ENCODE measurements at regions not wholly inside any gene's neighbourhood (a gene's known extent, or its start where the extent isn't known, plus 50 kb on each side); places are given as distances from the start of the nearest gene placed in this dataset.
A peak's percentile ranks its signal among the peaks of the same experiment; 100 is the strongest.

DNA sequence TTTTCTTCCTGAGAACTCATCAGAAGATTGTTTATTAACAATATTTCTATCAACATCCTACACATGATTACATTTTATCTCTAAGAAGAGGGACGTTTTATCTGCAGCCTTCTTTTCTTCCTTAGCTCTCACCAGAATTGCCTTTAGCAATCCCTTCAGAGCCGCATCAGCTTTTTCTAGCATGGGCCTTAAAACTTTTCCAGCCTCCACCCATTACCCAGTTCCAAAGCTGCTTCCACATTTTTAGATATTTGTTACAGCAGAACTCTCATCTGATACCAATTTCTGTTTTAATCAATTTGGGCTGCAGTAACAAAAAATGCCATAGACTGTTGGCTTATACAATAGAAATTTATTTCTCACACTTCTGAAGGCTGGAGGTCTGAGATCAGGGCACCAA is 281.5 kb downstream of the THBS2 start:
- DNase-seq (ENCODE audit: low spot score) (no peak), FAIRE-seq (no peak)

DNA sequence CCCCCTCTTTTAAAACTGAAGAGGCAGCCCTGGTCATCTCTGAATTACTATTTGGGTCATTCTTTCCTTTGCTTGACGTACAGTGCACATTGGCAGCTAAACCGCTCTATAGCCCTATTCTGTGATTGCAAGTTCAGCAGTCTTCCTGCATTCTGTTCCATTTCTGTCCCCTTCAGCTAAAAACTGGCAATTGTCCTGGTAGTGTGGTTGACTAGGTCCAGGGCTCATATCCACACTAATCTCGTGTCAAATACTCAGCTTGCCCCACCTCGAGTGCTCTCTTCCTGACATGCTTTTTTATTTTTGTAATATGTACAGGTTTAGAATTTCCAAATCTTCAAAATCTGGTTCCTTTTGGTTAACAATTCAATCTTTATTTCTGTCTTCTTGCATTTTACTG is 282.1 kb downstream of the THBS2 start:
- DNase-seq (ENCODE audit: low spot score) (no peak), FAIRE-seq (no peak)

DNA sequence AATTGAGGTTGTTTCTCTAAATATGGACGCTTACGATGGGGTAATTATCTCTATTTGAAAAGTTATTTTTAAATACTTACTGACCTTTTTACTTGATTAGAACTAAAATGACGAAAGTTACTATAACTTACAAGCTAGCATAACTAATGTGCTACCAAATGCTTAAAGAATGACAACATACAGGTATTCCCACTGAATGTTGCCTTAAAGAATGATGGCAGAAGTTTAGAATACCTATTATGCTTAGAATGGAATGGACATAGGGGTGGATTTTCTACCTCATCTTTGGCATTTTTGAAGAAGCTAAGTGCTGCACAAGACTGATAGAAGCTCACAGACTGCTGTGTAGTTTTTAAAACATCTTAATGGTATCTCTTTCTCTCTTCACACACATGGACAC is 284.8 kb downstream of the THBS2 start:
- FAIRE-seq = no peak
- DNase-seq (ENCODE audit: low spot score) = no peak

DNA sequence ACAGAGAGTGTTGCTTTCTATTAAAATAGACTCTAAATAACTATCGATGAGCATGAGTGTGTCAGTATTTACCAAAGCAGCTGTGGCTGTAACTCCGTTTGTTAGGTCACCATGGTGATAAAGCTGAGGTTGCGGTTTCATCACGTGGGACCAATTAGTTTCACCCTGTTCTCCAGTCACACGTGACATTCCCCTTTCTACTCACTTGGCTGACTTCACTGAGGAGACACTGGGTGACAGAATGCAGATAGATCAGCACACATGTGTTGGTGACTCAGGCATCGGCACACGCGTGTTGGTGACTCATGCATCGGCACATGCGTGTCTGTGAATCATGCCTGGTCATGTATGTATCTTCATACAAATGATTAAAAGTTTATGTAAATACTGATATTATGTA is 285.4 kb downstream of the THBS2 start:
- FAIRE-seq = no peak
- DNase-seq (ENCODE audit: low spot score) = peak; percentile 68

DNA sequence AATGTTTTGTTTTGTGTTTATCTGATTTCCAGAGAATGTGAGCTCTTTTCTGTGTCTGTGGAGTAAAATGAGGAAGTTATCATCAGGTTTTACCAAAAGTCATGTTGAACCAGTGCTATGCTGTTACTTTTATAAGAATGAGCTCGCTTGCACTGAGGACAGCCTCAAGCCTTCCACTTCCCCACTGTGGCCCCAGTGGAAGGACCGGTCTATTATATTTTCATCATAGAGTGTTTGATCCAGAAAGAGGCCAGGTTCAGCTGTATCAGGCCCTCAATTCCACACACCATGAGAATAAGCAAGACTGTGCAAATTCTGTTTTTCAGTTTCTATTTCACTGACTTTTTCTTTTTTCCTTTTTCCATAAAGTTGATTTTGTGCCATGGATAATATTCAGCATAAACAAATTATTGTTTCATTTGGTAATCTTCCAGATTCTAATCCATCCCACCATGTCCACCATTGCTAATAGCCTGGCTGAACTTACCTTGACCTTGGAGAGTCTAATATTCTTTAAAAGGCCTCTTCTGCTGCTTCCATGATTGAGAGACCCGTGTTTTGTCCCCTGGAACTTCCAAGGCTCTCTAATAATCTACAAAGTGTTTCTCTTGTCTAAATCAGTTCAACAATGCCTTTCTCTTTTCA is 286.2 kb downstream of the THBS2 start:
- DNase-seq (ENCODE audit: low spot score) = no peak
- FAIRE-seq = no peak

DNA sequence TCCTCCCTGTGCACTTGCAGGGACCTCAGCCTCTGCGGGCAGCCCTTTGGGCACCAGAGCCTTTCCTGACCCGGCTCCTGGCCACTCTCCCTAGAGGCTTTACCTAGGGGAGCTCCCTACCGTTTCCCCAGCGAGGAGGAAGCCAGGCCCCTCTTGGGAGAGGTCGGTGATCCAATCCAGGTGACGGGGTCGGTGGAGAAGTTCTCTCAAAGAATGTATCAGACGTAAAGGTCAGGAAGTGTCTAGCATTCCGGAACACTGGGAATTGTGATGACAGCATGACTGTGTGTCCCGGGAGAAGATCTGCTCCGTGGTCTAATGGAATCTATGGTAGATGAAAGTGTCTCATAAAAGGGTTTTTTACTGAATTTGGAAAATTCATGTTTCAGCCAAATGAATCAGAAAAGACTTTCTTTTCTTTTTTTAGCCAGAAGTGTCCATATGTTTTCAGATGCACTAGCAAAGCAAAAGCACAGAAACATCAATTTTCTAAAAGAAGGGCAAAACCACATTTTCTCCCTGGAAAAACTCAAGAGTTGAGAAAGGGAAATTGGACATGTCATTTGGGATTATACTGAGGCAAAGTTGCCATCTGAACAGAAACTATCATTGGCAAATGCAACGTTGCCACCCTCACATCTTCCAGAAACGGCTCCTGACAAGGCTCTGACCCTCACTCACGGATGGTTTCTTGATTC is 289.4 kb downstream of the THBS2 start:
- FAIRE-seq (no peak), DNase-seq (ENCODE audit: low spot score) (no peak)

DNA sequence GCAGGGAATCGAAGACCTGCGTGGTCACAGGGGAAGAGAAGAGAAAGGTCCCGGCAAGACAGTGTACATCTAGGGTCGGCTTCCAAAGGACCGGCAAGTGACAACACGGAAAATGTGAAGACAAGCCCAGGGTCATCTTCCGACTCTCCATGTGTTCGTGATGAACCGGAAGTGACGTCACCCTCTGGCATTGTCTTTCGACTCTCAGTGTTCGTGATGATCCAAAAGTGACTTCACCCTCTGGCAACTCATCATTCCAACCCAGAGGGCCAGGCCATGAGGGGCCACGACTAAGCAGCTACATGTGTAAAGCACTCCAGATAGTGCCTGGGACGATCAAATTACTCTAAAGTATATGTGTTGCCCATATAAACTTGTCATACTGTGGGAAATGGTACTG is 290.8 kb downstream of the THBS2 start:
- DNase-seq (ENCODE audit: low spot score) = no peak
- FAIRE-seq = no peak

DNA sequence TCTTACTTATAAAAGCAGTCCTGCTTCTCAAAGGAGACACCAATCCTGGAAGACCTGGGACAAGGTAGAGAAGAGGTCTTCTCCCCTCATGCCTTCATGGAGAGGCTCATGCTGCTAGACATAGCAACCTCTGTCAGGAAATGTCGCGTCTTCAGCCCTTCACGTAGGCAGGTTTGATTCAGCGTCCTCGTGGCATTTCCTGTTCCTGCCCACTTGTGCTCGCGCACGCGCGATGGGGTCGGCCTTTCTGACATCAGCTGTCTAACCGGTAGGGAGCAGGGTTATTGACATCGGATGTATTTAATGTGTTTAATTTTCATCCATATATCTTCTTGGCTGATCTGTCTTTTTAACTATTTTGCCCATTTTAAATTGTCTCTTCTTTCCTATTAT is 292.4 kb downstream of the THBS2 start:
- DNase-seq (ENCODE audit: low spot score) (no peak), FAIRE-seq (no peak)

DNA sequence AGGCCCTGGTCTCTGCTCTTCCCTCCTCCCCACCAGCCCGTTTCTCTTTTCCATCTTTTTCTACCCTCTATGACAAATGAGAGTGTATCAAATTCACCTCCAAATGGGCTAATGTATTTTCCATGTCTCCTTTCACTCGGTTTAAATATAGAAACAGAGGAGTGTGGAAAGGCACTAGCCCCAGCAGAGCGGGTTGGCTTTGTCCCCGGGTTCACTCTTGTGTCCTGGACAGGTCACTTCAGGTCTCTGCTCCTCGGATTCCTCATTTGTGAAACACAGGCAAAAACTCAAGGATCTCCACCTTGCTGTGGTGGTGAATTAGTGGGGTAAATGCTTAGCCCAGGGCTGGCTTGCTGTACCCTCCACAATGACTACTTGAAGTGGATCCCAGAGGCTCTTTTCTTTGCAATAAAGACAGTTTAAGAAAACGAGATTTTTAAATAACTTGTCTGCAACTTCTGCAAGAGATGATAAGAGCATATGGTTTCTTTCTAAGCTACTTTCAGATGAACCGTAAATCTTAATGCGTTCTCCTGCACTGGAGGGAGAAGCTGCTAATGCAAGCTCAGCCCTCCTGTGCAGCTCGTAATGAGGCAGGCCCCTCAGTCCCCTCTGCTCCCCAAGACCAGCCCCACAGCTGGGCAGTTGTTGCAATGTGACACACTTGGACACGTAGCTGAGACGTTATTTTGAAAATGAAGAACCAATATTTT is 292.9 kb downstream of the THBS2 start:
- no peak for FAIRE-seq
- DNase-seq (ENCODE audit: low spot score) = no peak

DNA sequence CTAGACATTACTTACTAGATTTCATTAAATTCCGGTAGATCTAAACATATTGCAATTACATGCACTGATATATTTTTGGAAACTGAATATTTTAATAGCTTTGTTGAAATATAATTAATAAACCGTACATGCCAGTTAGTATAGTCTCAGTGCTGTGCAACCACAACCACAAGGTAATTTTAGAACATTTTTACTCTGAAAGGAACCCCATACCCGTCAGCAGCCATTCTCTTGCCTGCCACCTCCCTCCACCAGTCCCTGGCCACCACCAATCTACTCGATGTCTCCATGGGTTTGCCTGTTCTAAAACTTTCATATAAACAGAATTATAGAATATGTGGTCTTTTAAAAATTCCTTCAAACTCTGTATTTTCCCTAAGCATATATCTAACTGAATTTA is 293.9 kb downstream of the THBS2 start:
- DNase-seq (ENCODE audit: low spot score) (no peak), FAIRE-seq (no peak)

DNA sequence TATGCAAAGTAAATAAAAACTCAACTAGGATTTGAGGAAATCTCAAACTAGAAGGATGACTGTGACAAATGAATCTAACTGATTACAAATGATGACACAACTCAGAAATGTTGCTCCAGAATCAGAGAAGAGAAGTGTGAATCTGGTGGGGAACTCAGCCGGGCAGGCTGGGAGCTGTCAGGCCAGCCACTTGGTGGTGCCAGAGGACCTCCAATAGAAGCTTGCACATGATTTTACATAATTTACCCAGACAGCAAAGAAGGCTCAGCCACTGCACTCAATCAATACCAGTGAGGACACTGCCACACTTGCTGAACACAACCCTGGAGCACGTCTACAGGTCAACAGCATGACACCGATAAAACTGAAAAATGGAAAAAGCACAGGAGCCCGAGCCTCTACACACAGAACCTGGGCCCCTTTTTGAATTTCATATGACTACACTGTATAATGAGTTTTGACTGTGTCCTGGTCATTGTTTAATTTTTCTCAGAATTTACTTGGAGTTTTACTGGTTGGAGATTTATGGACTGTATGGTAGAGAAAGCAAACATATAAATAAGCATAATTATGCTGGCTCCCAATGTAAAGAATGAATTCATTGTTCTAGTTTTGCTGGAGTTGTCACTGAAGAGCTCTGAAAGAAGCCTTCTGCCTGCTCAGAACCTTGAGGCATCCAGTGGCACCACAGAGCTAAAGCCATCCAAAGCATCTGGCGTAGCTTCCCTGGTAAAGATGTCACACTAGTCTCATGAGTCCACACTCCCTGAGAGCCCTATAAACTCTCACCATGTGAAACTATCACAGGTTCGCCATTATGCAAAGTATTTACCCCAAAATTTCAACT is 296.5 kb downstream of the THBS2 start:
- FAIRE-seq (no peak), DNase-seq (ENCODE audit: low spot score) (peak; percentile 22)

DNA sequence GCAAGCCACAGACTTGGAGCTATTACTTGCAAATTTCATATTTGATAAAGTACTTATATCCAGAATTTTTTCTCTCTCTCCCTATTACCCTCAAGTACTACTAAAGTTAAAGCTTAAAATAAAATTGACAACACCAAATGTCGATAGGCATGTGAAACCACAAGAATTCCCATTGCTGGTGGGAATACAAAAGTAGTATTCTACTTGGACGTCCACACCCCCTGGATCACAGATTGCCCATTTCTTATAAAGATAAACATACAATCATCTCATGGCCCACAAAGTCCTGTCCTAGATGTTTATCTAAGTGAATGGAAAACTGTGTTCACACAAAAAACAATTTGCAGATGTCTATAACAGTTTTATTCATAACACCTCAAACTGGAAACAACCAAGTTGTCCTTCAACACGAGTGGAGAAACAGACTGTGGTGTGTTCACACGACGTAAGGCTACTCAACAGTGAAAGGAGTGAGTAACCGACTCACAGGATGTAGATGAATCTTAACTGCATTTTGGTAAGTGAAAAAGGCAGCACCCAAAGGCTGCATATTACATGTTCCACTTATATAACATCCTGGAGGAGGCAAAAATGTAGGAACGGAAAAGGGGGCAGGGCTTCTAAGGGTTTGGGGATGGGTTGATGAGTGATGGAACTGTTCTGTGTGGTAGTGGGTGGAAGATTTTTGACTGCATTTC is 297.4 kb downstream of the THBS2 start:
- no peak for FAIRE-seq
- DNase-seq (ENCODE audit: low spot score) = no peak

DNA sequence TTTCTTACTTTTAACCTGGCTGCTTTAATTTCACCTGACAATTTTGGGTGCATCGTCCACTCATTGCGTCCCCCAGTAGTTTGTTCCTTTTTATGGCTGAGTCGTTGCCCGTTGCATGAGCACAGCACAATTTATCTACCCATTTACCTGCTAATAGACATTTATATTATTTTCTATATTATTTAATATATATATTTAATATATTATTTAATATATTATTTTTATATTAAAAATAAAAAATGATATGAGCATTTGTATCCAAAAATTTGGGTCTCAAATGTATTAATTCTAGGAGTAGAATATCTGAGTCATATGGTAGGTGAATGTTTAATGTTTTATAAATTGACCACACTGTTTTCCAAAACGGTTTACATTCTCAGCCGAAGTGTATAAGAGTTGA is 300.2 kb downstream of the THBS2 start:
- no peak for FAIRE-seq
- DNase-seq (ENCODE audit: low spot score) = no peak

DNA sequence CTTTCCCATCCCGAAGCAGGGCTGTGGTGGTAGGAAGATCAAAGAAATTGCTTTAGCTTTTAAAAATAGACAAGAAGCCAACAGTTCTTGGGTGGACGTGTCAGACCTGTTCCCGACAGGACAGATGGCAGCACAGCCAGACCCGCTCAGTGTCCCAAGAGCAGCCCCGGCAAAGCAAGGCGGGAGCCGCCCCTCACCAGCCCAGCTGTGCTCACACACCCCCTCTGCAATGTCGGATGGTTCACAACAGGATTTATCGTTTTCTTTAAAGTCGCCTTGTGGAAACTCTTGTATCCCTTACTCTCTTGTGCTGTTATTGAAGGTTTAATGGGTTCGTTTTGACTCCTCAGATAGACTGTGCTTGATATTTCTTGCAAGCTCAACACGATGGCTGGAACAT is 302.4 kb downstream of the THBS2 start:
- no peak for DNase-seq (ENCODE audit: low spot score)
- FAIRE-seq = no peak

DNA sequence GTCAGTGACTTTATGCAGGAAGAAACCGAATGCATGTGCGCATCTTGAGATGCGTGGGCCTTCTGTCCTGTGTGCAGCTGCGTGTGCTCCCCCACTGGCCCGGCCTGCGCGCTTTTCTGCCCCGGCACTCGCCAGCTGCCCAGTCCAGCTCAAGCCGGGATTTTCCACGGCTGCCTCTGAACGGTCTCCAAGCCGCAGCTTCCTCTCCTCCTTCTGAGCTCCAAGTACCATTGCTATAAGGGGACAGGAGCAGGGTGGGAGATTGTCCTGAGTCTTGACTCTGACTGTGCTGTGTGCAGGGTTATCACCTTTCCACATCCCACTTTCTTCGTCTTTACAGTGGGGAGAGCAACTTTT is 302.8 kb downstream of the THBS2 start:
- no peak for FAIRE-seq
- DNase-seq (ENCODE audit: low spot score) = no peak

DNA sequence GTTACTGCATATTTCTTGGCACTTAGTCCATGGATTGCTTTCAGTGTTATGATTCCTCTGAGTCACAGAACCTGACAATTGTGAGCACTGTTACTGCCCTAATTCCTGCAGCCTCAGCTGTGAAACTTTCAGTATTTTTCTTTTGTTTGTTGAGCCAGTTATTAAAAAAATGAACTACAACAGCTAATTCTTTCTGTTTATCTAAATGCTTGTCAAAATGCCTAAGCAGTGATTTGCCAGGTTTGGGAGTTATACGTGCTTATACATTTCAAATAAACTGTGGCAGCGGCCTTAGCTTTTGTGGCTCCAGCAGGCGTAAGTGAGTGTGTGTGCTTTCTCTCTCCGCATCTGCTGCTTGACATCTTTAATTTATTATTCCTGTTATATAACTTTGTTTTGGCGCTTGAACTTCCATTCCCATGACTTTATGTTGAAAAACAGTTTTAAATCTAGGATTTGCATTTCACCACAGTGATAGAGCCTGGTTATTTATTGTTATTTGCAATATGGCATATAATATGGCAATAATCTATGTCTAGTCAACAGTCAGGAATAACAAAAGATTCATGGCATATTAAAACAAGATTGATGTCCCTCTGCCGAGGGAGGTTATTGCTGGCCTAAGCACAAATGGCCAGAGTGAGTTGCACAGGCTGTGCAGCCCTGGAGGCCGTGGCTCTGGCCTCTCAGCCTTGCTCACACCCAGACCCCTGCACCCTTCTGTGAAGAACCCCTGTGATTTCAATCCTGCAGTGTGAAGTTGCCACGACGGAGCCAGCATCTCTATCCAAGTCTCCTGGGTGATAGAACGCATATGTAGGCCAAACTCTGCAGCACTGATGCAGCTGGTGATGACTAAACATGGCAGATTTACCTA is 303.4 kb downstream of the THBS2 start:
- DNase-seq (ENCODE audit: low spot score) = no peak
- FAIRE-seq = no peak

DNA sequence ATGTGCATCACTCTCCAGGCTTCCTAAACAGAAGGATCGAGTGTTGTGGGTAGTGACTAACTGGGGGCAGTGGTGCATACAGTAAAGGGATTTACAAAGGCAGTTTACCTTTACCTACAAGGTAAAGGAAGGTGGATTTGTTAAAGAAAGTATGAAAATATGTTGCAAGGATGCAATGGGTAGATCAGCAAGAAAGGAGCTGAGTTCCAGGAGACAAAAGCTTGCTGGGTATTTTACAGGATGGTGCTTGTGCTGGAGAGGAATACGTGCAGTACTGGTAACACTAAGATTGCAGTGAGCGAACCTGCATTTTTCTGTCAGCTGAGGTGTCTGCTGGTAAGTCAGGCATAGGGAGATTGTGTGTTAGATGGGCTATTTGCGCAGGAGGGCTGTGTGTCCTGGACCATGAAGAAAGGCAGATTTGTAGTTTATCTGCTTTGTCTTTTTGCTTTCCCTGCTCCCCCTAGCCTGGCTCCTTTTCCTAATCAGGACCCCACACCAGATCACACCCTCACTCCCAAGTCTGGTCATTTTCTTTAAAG is 304.6 kb downstream of the THBS2 start:
- DNase-seq (ENCODE audit: low spot score) (no peak), FAIRE-seq (no peak)

DNA sequence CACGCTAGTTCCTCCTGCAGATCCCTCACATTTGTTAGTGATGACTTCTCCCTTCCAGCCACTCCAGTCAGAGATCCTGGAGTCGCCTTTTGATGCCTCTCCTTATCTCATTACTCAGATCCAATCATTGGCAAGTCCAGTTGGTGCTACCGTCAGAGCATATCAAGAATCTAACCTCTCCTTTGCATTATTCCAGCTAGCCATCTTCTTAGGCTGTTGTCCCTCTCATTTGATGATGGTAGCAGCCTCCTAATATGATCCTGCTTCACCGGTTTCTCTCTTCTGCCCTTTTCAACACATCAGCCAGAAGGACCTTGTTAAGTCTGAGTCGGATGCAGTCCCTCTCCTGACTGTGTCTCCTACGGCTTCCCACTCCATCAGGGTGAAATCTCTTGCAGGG is 305.6 kb downstream of the THBS2 start:
- FAIRE-seq = no peak

DNA sequence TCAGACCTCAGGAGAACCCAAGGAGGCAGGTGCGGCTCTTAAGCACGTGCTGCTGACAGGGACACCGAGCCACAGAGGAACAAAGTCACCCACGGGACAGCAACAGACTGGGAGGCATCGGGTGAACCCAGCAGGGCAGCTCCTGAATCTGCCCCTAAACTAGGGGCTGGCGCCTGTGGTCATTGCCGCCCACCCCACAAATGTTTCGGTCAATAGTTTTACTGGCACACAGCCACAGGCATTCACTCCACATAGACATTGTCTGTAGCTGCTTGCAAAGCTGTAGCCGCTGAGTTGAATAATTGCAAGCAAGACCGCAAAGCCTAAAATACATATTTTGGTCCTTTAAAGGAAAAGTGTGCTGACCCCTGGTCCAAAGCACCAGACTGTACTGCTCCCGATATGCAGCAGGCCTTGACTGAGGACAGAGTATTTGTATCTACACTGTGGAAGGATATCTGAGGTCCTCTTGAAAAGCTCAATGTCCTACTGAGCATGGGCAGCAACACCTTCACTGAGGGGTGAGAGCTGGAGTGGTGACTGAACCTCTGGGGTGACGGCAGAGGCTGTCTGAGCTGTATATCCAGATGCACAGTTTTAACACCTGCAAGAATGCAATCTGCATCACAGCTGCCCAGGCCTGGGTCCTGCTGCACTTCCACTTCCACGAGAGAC is 310.3 kb downstream of the THBS2 start:
- no peak for FAIRE-seq
- DNase-seq (ENCODE audit: low spot score) = no peak

More for the DNA sequence above, 305.6 kb downstream of the THBS2 start:
- no peak for DNase-seq (ENCODE audit: low spot score)

DNA sequence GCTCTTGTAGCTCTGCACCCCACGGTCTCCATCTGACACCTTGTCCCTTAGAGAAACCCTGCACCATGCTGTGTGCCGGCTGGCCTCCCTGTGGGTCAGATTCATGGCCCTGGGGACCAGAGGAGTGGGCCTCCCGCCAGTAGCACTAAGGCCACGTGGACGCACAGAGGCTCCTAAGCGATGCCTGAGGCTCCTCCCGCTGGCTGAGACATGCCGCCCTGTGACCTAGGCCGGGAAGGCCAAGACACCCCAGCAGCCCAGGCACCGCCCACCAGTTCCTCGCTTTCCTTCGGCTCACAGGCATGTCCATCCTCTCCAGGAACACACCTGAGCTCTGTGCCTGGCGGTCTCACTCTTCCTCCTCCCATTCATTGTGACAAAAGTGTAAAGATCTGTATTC is 311.0 kb downstream of the THBS2 start:
- FAIRE-seq = no peak
- DNase-seq (ENCODE audit: low spot score) = no peak

All from RCC 7860 (cell line).